GM18909 (cell line): ENCODE measurements at regions not wholly inside any gene's neighbourhood (a gene's known extent, or its start where the extent isn't known, plus 50 kb on each side); places are given as distances from the start of the nearest gene placed in this dataset.
"Not testable (repeated sequence)": the region's sequence is repeated elsewhere in the genome, so short reads cannot be mapped to it uniquely, and the experiment has no call there.

Source experiments
- ATAC-seq: cut with Tn5 transposase; IDR thresholded peaks from one replicate; pipeline ENCODE4 v1.9.1; 2021; ENCODE audit warnings: mild to moderate bottlenecking; ENCODE audit not compliant: unreplicated experiment, poor library complexity

DNA sequence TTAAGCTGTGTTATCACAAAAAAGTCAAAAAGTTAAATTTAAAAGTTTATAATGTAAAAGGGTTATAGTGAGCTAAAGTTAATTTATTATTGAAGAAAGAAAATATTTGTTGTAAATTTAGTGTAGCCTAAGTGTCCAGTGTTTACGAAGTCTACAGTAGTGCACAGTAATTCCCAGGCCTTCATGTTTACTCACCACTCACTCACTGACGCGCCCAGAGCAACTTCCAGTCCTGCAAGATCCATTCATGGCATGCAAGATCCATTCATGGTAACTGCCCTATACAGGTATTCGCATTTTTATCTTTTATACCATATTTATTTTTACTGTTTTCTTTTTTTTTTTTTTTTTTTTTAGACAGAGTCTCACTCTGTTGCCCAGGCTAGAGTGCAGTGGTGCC is 69.5 kb downstream of the TPRA1 start:
- ATAC-seq: no peak

GRCh38 chr3:127518456-127519081 is 72.0 kb downstream of the TPRA1 start:
- no peak for ATAC-seq

DNA sequence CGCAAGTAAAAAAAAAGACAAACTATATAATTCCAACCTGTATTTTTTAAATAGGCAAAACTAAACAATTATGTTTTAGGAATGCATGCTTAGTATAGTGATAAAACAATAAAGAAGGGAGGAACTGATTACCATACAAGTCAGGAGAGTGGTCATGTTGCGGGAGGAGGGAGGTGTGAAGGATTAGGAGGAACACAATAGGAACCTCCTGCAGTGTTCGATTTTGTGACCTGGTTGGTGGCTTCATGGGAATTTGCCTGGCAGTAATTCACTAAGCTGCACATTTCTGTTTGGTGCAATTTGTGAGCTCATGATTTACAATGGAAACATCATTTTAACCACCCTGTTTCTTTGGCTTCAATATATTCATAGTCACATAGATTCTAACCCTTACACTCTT is 78.3 kb downstream of the TPRA1 start:
- no peak for ATAC-seq

DNA sequence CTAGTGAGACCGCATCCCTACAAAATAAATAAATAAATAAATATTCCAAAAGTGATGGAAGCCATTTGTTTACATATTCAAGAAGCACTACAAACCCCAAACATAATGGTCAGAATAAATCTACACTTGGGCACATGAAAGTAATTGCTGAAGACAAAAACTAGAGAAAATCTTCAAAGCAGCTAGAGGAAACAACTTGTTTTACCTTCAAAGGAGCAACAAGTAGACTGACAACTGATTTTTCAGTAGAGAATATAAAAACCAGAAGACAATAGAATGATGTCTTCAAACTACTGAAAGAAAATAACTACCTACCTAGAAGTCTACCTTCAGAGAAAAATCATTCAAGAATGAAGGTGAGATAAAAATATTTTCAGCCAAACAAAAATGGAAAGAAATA is 89.4 kb downstream of the TPRA1 start:
- no peak for ATAC-seq

GRCh38 chr3:127497676-127498075 is 92.9 kb downstream of the TPRA1 start:
- ATAC-seq: no peak

DNA sequence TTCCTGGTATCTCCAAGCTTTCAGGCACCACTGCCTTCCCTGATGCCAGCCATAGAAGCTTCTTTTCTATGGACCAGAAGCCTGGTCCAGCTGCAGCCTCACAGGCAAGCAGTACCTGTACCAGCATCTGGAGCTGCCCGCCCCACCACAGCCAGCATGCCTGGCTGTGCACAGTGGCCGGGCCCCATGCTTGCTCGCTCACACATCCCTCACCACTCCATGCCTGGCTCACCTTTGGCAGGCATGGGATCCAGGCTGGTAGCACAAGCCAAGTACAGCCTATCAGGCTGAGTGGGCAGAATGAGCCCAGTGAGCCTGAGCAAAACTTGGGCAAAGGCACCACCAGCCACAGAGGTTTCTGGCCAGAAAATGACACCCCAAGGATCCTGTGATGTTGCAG is 93.4 kb downstream of the TPRA1 start:
- ATAC-seq: no peak

DNA sequence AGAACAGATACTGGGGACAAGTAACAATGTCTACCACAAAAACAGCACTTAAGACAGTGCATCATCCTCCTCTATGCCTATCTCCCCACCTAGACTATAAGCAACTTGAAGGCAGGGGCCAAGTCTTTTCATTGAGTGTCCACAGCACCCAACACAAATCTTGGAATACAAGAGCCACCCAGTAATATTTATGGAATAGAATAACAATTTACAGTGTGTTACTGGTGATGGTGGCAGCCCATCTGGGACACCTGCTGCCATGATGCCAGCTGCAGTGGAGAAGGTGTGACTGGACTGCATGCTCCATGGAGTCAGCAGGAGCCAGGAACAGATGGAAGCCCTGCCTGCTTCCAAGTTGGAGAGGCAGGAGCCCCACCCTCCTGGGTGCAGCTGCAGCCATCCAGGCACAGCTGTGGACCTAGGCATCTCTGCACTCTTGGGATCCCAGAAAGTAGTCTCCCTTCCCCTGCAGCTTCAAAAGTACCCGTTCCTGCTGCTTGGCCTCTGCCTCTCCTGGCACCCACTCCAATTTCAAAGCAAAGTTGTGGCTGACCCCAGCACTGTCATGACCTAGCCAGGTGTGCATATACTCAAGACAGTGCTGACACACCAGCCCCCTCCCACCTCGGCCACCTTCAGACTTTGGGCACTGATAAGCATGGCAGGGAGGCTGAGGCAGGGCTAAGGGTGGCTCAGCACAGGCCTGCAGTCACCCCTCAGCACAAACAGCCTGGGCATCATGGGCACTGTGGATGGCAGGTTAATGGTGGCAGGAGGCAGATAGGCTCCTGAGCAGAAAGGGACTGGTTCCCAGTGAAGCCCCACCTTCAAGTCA is 94.5 kb downstream of the TPRA1 start:
- ATAC-seq: no peak

DNA sequence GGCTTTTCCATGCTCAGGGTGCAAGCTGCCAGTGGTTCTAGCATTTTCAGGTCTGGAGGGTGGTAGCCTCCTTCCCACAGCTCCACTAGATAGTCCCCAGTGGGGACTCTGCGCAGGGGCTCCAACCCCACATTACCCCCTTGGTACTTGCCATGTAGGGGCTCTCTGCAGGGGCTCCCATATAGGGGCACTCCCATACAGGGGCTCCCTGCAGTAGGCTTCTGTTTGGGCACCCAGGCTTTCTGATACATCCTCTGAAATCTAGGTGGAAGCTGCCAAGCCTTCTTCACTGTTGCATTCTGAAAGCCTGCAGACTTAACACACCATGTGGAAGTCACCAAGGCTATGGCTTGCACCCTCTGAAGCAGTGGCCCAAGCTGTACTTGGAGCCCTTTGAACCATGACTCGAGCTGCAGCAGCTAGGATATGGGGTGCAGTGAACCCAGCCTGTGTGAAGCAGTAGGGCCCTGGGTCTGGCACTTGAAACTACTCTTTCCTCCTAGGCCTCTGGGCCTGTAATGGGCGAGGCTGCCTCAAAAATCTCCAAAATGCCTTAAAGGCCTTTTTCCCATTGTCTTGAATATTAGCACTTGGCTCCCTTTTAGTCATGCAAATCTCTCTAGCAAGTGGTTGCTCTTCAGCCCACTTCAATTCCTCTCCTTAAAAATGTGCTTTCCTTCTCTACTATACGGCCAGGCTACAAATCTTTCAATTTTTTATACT is 96.4 kb downstream of the TPRA1 start:
- ATAC-seq: no peak

- ATAC-seq: no peak
Measured at GRCh38 chr3:127492426-127492825, 98.1 kb downstream of the TPRA1 start.

DNA sequence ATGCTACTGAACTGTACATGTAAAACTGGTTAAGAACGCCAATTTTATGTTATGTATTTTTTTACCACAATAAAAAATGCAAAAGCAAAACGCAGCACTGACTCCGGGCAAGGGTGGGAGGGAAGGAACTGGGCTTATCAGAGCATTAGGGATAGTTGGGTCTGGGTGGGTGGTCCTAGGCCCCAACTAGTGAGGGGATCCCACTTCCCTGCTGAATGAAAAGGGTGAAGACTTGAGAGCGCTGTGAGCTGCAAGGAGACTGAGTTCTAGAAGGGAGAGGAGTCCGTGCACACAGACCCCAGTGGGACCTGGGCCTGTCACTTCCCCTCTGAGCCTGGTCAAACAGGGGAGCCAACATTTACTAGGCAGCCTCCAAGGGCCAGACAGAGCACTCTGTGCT is 98.6 kb downstream of the TPRA1 start:
- ATAC-seq: no peak

DNA sequence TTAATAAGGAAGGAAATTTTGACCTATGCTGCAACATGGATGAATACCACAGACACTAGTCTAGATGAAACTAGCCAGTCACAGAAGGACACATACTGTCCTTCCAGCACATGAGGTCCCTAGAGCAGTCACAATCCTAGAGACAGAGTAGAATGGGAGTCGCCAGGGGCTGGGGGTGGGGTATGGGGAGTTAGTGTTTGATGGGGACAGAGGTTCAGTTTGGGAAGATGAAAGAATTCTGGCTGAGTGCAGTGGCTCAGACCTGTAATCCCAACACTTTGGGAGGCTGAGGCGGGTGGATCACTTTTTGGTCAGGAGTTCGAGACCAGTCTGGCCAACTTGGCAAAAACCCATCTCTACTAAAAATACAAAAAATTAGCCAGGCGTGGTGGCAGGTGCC is 99.2 kb downstream of the TPRA1 start:
- no peak for ATAC-seq

- not testable (repeated sequence) for ATAC-seq
Measured at GRCh38 chr3:127491024-127491305, 99.6 kb downstream of the TPRA1 start.

DNA sequence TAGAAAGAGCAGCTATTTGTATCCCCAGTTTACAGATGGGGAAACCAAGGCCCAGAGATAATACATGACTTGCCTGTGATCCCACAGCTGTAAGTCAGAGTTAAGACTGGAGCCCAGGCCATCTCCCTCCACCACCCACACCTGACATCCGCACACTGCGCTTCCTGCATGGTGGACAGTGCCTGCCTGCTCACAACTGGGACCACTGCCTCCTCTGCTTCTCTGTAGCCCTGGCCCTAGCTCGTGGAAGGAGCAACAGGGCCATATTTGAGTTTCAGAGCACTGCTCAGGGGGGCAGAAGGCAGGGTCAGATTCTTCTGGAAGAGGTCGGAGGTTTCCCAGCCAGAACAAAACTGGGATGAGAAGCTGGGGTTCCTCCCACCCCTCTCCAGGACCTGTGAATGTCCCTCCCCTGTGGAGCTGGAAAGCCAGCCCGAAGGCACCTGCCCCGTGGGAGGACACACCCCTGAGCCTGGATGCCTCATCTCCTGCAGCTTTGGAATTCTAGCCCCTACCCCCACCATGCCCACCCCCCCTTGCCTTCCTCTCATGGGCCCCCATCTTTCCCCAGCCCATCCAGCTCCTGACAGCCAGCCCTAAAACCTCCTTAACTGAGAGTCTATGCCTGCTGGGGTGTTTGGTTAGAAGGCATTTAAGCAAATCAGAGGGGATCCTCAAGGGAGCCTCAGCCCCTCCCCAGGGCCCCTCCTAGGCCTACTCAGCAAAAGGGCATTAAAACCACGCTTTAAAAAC is 100.1 kb downstream of the TPRA1 start:
- no peak for ATAC-seq

DNA sequence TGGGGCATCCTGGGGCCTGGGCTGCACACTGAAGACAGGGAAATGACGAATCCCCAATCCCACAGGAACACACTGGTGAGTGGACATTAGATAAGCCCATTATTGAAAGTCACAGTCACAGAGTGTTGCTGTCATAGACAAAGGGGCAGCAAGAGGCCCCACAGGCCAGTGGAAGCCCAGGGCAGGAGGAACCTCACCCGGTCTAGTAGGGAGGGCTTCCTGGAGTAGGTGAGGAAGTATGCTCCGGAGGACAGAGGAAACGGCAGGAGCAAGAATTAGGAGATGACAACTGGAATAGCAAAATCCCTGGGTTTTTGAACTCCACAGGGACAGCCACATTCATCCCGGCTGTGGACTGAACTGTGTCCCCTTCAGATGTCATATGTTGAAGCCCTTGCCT is 101.2 kb downstream of the TPRA1 start:
- ATAC-seq: no peak

DNA sequence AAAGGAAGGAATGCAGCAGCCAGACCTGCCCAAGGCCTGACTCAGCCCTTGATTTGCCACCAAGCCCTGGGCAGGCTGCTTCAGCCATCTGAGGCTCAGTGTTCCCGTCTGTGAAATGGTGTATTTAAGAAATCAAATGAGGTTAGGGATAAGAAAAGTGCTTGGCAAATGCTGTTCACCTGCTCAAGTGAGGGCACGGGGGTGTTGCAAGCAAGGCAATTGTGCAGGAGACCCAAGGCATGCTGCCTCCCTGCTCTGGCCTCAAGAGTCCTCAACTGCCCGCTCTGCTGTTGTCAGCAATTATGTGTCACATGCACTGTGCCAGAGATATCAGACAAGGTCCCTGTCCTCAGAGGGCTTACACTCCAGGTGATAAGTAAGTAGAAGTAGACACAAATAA is 101.8 kb downstream of the TPRA1 start:
- no peak for ATAC-seq

DNA sequence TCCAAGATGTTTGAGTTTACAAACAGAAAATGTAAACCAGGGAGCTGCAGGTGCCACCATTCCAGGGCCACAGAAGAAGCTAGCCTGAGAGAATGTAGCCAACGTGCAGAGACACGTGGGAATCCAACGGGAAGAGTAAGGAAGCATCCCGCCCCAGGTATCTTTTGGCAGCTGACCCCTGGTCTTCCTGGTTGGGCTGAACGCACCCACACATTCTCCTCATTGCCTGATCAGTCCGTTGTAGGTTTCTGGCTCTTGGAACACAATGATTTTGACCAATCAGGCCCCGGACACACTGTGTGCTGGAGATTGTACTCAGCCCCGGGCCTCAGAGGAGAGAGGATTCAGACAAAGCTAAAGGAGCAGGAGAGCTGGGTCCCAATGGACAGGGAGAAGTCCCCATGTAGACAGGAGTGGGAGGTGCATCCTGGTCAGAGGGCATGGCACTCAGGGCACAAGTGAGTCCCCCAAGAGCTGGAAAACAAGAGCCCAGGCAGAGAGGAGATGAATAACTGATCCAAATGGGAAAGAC is 102.3 kb downstream of the TPRA1 start:
- no peak for ATAC-seq

DNA sequence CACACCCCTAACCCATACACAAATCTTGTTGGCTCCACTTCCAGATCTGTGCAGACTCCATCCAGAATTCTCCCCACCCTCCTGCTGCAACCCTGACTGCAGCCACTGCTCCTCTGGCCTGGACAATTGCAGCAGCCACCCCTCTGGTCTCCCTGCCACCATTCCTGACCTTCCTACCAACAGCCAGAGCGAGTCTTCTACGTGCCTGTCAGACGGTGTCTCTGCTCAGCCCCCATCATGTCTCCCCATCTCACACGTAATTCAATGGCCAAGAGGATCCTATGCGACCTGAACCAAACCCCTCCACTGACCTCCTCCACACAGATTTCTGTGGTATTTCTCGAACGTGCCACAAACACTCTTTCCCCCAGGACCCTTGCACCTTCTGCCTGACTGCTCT is 103.3 kb downstream of the TPRA1 start:
- no peak for ATAC-seq

DNA sequence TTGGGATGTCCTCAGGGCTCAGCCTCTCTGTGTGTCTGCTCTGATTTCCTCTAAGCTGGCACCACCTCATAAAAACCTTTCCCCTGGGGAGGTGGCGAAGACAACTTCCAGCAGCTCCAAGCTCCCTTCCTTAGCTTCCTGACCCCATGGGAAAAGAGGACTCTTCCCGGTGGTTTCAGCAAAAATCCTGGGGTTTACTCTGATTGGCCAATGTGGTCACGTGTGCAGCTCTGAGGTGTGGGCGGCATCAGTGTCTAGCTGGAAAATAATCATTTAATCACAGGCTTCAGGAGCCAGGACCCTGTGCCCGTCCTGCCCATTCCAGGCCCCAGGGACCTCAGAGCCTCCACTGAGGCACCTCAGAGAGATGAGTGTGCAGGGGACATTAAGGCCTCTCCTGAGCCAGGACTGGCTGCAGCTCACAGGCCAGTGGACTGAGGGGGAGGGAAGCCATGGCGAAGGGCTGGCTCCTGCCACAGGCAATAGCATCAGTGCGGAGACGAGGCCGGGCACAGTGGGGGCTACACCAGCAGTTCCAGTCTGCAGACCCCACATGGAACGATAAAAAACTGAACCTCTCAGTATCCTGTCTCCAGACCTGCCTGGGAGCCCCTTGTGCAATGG is 104.1 kb downstream of the TPRA1 start:
- ATAC-seq: no peak

DNA sequence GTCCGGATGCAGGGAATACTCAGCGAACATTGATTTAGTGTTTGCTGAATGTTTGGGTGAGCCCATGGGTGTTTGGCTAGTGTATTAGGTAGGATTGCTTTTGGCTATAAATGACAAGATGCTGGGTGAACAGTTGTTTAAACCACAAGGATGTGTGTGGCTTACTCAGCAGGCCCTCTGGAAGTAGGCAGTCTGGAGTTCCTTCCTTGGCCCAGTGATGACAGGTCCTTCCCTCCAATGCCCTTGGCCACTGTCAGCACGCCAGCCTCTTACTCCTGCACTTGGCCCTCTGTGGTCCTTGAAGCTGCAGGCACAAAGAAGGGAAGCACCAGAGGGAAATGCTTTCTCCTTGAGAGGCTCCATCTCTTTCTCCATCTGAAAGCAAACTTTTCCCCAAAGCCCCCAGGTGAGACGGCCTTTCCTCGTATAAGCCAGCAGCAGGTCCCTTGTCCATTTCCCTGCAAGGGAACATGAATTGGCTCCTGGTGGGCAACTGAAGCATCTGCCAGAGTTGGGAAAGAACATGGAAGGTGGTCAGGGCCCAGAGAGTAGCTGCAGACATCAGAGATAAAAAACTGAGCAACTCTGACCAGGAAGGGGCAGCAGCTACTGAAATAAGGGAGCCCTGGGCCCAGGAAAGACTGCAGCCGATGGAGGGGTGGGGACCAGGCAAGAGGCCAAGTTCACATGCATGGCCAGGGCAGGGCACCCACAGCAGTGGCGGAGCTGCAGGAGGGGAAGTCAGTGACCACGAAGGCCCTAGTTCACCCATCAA is 105.0 kb downstream of the TPRA1 start:
- ATAC-seq: no peak
